ENCODE measurements at regions not wholly inside any gene's neighbourhood (a gene's known extent, or its start where the extent isn't known, plus 50 kb on each side); places are given as distances from the start of the nearest gene placed in this dataset.
"Not testable (repeated sequence)": the region's sequence is repeated elsewhere in the genome, so short reads cannot be mapped to it uniquely, and the experiment has no call there.

DNA sequence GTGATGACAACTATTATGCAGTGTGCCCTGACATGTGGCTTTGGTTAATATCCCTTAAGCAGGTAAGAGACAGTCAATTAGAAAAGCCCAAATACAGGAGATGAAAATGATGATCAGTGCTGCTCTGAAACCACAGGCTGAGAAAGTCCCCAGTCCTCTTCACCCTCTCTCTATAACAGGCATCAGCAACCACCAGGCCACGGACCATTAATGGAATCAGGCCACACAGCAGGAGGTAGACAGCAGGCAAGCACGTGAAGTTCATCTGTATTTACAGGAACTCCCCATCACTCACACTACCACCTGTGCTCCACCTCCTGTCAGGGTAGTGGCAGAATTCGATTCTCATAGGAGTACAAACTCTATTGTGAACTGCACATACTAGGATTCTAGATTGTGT, 591.6 kb upstream of the CYLC2 start:
- DNase-seq, result no peak
- Histone ChIP-seq H3K9me3 (peaks cover 0 to 3% of the 10 kb centered on the region in 2 donors), H3K36me3 (no peaks in the 10 kb centered on the region), H3K4me1 (no peaks in the 10 kb centered on the region), H3K4me3 (no peak overlapping the region), H3K27me3 (no peaks in the 10 kb centered on the region), H3K27ac (no peak overlapping the region)
- TF ChIP-seq, protein P1, sequence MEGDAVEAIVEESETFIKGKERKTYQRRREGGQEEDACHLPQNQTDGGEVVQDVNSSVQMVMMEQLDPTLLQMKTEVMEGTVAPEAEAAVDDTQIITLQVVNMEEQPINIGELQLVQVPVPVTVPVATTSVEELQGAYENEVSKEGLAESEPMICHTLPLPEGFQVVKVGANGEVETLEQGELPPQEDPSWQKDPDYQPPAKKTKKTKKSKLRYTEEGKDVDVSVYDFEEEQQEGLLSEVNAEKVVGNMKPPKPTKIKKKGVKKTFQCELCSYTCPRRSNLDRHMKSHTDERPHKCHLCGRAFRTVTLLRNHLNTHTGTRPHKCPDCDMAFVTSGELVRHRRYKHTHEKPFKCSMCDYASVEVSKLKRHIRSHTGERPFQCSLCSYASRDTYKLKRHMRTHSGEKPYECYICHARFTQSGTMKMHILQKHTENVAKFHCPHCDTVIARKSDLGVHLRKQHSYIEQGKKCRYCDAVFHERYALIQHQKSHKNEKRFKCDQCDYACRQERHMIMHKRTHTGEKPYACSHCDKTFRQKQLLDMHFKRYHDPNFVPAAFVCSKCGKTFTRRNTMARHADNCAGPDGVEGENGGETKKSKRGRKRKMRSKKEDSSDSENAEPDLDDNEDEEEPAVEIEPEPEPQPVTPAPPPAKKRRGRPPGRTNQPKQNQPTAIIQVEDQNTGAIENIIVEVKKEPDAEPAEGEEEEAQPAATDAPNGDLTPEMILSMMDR (IDR thresholded peaks at IDR 0.05), result no peak
- TF ChIP-seq POLR2A (IDR thresholded peaks at IDR 0.05) (no peak), EP300 (IDR thresholded peaks at IDR 0.05; ENCODE audit: low read depth) (no peak), POLR2AphosphoS5 (IDR thresholded peaks at IDR 0.05) (no peak)
- WGBS, 2 donors (ENCODE audit: low coverage in 1 of 2), result 0 to 64% methylated on average over 1 to 3 of the region's 3 CpGs
- in situ Hi-C loops (cut with MboI; ENCODE audit: low pct_ligation_motif_present in 1 of 4, low pct_unique_long_range_greater_than_20kb in 1 of 4, low sequenced_read_pairs in 3 of 4) (no loop called here), intact Hi-C loops (cut with DNase I; ENCODE audit: low total_unique reads) (no loop called here)

DNA sequence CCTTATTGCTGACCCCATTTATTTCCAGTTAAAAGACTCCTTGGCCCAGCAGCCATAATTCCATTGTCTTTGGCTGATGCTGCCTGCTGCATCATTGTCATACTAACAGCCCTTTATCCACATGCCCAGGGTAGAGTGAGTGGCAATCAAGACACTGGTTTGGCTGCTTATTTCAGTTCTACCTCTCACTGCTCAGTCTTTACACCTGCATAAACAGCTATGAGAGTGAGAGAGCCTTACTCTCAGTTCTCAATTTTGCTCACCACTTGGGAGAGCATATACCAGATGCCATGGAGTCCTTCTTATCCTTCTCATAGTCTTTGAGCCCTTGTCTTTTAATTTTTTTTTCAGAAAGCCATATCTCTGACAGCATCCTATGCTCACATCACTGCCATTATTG, 596.9 kb upstream of the CYLC2 start:
- H3K36me3 ChIP-seq, result no peaks in the 10 kb centered on the region
- H3K9me3 ChIP-seq, result peaks cover 0 to 3% of the 10 kb centered on the region in 2 donors
- intact Hi-C loops (cut with DNase I; ENCODE audit: low total_unique reads), result no loop called here
- no peak for DNase-seq
- TF ChIP-seq, protein P1 (IDR thresholded peaks at IDR 0.05), result no peak
- TF ChIP-seq POLR2AphosphoS5 (IDR thresholded peaks at IDR 0.05), result no peak
- no peak for TF ChIP-seq EP300 (IDR thresholded peaks at IDR 0.05; ENCODE audit: low read depth)
- no peak for TF ChIP-seq POLR2A (IDR thresholded peaks at IDR 0.05)
- H3K4me3 ChIP-seq, result no peak overlapping the region
- H3K27me3 ChIP-seq, result no peaks in the 10 kb centered on the region
- in situ Hi-C loops (cut with MboI; ENCODE audit: low pct_ligation_motif_present in 1 of 4, low pct_unique_long_range_greater_than_20kb in 1 of 4, low sequenced_read_pairs in 3 of 4), result no loop called here
- H3K4me1 ChIP-seq, result no peaks in the 10 kb centered on the region
- no peak overlapping the region for H3K27ac ChIP-seq

DNA sequence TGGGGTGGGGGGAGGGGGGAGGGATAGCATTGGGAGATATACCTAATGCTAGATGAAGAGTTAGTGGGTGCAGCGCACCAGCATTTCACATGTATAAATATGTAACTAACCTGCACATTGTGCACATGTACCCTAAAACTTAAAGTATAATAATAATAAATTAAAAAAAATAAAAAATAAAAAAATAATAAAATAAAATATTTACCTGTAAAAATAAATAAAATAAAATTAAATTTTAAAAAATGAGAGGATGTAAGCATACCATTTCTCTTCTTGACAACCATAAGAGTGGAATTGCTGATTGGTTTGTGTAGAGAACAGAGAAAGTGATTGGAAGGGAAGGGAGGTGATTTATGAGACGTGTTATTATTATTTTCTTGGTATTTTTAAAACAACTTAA, 609.5 kb upstream of the CYLC2 start:
- H3K9me3 ChIP-seq; intact Hi-C loops (cut with DNase I; ENCODE audit: low total_unique reads); H3K27ac ChIP-seq: not testable (repeated sequence)

DNA sequence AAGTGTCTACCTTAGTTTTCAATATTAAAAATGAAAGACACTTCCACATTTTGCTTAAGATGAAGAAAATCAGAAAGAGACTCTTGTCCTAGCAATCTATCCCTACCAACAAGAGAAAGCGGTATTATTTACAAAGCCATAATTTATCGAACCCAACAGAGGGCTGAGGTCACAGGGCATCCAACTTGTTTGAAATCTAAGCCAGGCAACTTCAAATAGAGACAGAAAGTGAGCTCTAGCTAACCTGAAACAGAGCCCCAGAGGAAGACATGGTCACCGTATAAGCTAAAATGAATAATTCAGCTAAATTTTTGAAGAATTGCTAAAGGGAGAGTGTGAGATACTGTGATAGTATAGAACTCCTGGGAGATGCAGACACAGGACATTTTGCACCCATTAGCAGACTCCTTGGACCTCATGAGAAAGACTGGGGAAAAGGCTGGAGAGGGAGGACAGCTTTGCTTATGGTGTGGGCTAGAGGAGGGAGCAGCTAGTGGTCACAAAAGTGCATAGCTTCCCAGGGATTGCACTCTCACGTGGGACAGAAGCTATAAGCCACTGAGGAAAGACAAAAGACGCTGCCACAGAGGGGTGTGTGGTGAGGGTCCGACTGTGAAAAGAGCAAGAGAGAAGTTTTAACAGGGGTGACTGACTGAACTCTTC, 624.2 kb upstream of the GRIN3A start:
- Histone ChIP-seq H3K4me1 (no peaks in the 10 kb centered on the region), H3K9me3 (no peaks in the 10 kb centered on the region), H3K27me3 (no peaks in the 10 kb centered on the region), H3K27ac (no peak overlapping the region), H3K36me3 (no peaks in the 10 kb centered on the region), H3K4me3 (no peak overlapping the region)
- TF ChIP-seq POLR2AphosphoS5 (IDR thresholded peaks at IDR 0.05), result no peak
- no peak for TF ChIP-seq EP300 (IDR thresholded peaks at IDR 0.05; ENCODE audit: low read depth)
- TF ChIP-seq, protein P1 (IDR thresholded peaks at IDR 0.05), result no peak
- TF ChIP-seq POLR2A (IDR thresholded peaks at IDR 0.05), result no peak
- DNase-seq, result no peak
- intact Hi-C loops (cut with DNase I; ENCODE audit: low total_unique reads) (no loop called here), in situ Hi-C loops (cut with MboI; ENCODE audit: low pct_ligation_motif_present in 1 of 4, low pct_unique_long_range_greater_than_20kb in 1 of 4, low sequenced_read_pairs in 3 of 4) (no loop called here)
- WGBS, 2 donors (ENCODE audit: low coverage in 1 of 2), result 32 to 39% methylated on average over 6 of the region's 6 CpGs

More for the DNA sequence above, 609.5 kb upstream of the CYLC2 start:
- H3K4me1 ChIP-seq; H3K27me3 ChIP-seq; H3K36me3 ChIP-seq; DNase-seq; in situ Hi-C loops (cut with MboI; ENCODE audit: low pct_ligation_motif_present in 1 of 4, low pct_unique_long_range_greater_than_20kb in 1 of 4, low sequenced_read_pairs in 3 of 4); H3K4me3 ChIP-seq: not testable (repeated sequence)
- WGBS, 2 donors (ENCODE audit: low coverage in 1 of 2), result 74 to 78% methylated on average over 2 of the region's 2 CpGs

DNA sequence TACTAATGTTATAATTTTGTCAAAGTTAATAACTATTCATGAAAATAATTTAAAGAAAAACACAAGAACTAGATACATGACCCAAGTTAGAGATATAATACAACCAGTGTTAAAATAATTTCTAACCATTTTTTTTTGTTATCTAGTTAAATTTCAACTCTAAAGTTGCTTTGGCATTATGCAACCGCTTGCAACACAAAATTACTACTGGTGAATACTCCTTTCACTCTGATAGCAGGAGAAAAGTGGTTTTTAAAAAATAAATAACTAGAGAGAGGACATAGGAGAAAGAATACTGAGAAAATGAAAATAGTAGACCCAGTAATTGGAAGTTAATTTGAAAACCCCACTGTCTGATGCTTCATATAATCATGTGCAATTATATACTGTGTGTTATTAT, 622.4 kb upstream of the GRIN3A start:
- WGBS, 2 donors (ENCODE audit: low coverage in 1 of 2), result 58 to 83% methylated on average over 1 of the region's 1 CpG
- TF ChIP-seq POLR2AphosphoS5 (IDR thresholded peaks at IDR 0.05), result no peak
- no peak for TF ChIP-seq EP300 (IDR thresholded peaks at IDR 0.05; ENCODE audit: low read depth)
- TF ChIP-seq POLR2A (IDR thresholded peaks at IDR 0.05), result no peak
- TF ChIP-seq, protein P1 (IDR thresholded peaks at IDR 0.05), result no peak
- Histone ChIP-seq H3K4me3 (no peak overlapping the region), H3K27me3 (no peaks in the 10 kb centered on the region), H3K27ac (no peak overlapping the region), H3K9me3 (no peaks in the 10 kb centered on the region), H3K4me1 (no peaks in the 10 kb centered on the region), H3K36me3 (no peaks in the 10 kb centered on the region)
- in situ Hi-C loops (cut with MboI; ENCODE audit: low pct_ligation_motif_present in 1 of 4, low pct_unique_long_range_greater_than_20kb in 1 of 4, low sequenced_read_pairs in 3 of 4) (no loop called here), intact Hi-C loops (cut with DNase I; ENCODE audit: low total_unique reads) (no loop called here)
- DNase-seq, result no peak

Measured in transverse colon (tissue), 4 donors.